ENCODE measurements at regions not wholly inside any gene's neighbourhood (a gene's known extent, or its start where the extent isn't known, plus 50 kb on each side); places are given as distances from the start of the nearest gene placed in this dataset.

DNA sequence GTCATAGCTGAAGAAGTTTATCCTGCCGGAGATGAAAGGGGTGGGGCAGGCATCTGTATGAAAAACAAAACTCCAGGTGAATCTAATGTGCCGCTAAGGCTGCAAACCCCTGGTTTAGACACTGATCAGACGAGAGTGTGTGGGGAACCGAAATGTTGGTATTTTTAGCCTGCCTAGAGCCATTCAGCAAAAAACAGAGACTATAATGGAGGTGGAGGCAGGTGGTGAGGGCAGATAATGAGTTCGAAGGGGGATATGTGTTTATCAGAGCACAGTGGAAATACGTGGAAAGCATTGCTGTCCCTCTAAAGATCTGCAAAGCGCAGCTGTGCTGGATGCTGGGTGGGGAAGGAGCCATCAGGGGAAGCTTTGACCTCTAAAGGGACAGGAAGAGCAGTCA lies 127.5 kb upstream of the WSCD1 start:
- no peak overlapping the region for H3K4me3 ChIP-seq (replicated peaks in 1 of 2; ENCODE audit: low read depth in 2 of 2, low read length in 2 of 2)
- DNase-seq (ENCODE audit: low read depth in 2 of 2): no peak
- no peak for TF ChIP-seq CTCF (IDR thresholded peaks at IDR 0.05; ENCODE audit: low read depth, low read length)

GRCh38 chr17:5943232-5943631 lies 126.9 kb upstream of the WSCD1 start:
- no peak for DNase-seq (ENCODE audit: low read depth in 2 of 2)
- H3K4me3 ChIP-seq (replicated peaks in 1 of 2; ENCODE audit: low read depth in 2 of 2, low read length in 2 of 2): no peak overlapping the region
- no peak for TF ChIP-seq CTCF (IDR thresholded peaks at IDR 0.05; ENCODE audit: low read depth, low read length)

- no peak overlapping the region for H3K4me3 ChIP-seq (replicated peaks in 1 of 2; ENCODE audit: low read depth in 2 of 2, low read length in 2 of 2)
- DNase-seq (ENCODE audit: low read depth in 2 of 2): no peak
- no peak for TF ChIP-seq CTCF (IDR thresholded peaks at IDR 0.05; ENCODE audit: low read depth, low read length)
Observed at GRCh38 chr17:5943982-5944381, 126.2 kb upstream of the WSCD1 start.

DNA sequence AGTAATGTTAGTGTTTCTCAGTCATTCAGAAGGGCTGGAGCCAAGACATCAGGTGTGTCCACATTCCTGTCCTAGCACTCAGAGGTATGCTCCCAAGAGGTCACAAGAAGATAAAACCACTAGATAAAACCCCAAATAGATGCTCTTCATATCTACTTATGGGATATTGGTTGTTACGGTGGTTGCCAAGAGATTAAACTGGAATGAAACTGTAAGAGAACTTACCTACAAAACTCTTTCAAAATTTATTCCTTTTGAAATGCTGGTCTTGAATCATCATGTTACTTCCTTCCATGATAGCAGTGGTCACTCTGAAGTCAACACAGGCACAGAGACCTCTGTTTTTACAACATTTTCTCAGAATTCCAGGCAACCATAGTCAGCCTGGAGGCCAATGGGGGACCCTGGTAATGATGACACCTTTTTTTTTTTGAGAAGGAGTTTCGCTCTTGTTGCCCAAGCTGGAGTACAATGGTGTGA lies 122.4 kb upstream of the WSCD1 start:
- no peak for TF ChIP-seq CTCF (IDR thresholded peaks at IDR 0.05; ENCODE audit: low read depth, low read length)
- no peak for DNase-seq (ENCODE audit: low read depth in 2 of 2)
- no peak overlapping the region for H3K4me3 ChIP-seq (replicated peaks in 1 of 2; ENCODE audit: low read depth in 2 of 2, low read length in 2 of 2)

GRCh38 chr17:5948811-5949210 lies 121.4 kb upstream of the WSCD1 start:
- no peak for DNase-seq (ENCODE audit: low read depth in 2 of 2)
- TF ChIP-seq CTCF (IDR thresholded peaks at IDR 0.05; ENCODE audit: low read depth, low read length): no peak
- H3K4me3 ChIP-seq (replicated peaks in 1 of 2; ENCODE audit: low read depth in 2 of 2, low read length in 2 of 2): no peak overlapping the region

DNA sequence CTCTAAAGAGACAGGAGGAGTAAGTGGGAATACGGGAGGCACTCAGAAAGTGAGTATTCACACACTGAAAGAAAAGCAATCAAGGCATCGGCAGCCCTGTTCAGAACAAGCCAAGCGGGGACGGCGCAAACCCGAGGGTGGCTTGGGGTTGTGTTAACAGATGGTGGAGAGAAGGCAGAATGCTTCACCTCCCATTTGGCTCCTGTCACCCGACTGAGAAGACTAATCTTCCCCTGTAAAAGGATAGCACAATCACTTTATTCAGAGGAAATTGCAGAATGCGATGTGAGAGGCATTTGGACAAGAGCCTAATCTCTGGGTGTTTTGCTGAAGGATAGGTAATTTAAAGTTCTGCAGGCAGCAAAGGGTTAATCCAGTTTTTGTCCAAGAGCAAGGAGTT lies 119.3 kb upstream of the WSCD1 start:
- no peak for DNase-seq (ENCODE audit: low read depth in 2 of 2)
- TF ChIP-seq CTCF (IDR thresholded peaks at IDR 0.05; ENCODE audit: low read depth, low read length): no peak
- H3K4me3 ChIP-seq (replicated peaks in 1 of 2; ENCODE audit: low read depth in 2 of 2, low read length in 2 of 2): no peak overlapping the region

- TF ChIP-seq CTCF (IDR thresholded peaks at IDR 0.05; ENCODE audit: low read depth, low read length): no peak
- H3K4me3 ChIP-seq (replicated peaks in 1 of 2; ENCODE audit: low read depth in 2 of 2, low read length in 2 of 2): no peak overlapping the region
- DNase-seq (ENCODE audit: low read depth in 2 of 2): no peak
Observed at GRCh38 chr17:5951912-5952311, 118.3 kb upstream of the WSCD1 start.
